ENCODE measurements at regions not wholly inside any gene's neighbourhood (a gene's known extent, or its start where the extent isn't known, plus 50 kb on each side); places are given as distances from the start of the nearest gene placed in this dataset.

- DNase-seq (ENCODE audit: extremely low read depth, low read depth), result no peak
- TF ChIP-seq CTCF (IDR thresholded peaks at IDR 0.05; ENCODE audit: low read depth, low read length), result no peak
Observed at GRCh38 chr4:8922481-8922880, 50.8 kb upstream of the HMX1 start.

GRCh38 chr4:8921465-8921864, 49.8 kb upstream of the HMX1 start:
- no peak for DNase-seq (ENCODE audit: extremely low read depth, low read depth)
- TF ChIP-seq CTCF (IDR thresholded peaks at IDR 0.05; ENCODE audit: low read depth, low read length), result no peak
